ENCODE measurements at regions not wholly inside any gene's neighbourhood (a gene's known extent, or its start where the extent isn't known, plus 50 kb on each side); places are given as distances from the start of the nearest gene placed in this dataset.
"Not testable (repeated sequence)": the region's sequence is repeated elsewhere in the genome, so short reads cannot be mapped to it uniquely, and the experiment has no call there.

DNA sequence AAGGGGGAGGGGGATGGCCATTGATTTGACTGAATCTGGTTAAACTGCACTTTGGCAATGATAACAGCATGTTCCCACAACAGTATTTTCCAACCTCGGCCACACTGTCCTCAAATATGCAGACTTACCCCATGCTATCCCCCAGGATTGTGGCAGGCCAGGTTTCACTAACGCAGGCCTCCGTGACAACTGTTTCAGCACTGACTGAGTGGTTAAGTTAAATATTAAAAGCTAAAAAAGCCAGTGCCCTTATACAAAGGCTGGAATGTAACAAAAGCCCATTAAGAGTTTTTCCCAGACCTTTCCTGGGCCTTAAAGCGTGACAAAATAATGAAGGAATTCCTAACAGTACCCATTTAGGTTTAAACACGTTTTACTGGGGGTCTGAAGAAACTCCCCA lies 202.9 kb downstream of the USP25 start:
- no peak for DNase-seq

DNA sequence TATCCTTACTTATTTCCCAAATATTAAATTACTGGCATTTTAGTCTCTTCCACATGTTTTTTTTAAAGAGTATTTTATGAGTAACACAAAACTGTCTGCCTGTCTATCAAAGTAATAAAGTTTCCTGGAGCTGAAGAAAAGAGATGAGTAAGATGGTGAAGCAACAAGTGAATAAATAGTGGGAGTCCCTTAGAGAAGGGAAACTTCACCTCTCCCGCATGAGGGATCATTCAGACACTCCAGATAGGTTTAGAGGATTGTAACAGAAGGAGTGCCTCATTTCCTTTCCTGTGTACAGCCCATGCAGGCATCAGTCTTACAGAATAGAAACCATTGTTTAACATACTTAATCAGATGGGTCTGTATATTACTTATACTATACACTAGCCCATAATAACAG lies 205.7 kb downstream of the USP25 start:
- DNase-seq = no peak

- no peak for DNase-seq
Observed at GRCh38 chr21:15943009-15943666, 213.4 kb downstream of the USP25 start.

- DNase-seq = no peak
Observed at GRCh38 chr21:15947677-15948076, 217.9 kb downstream of the USP25 start.

- no peak for DNase-seq
Observed at GRCh38 chr21:15953551-15954116, 223.9 kb downstream of the USP25 start.

- no peak for DNase-seq
Observed at GRCh38 chr21:15964236-15964855, 234.6 kb downstream of the USP25 start.

DNA sequence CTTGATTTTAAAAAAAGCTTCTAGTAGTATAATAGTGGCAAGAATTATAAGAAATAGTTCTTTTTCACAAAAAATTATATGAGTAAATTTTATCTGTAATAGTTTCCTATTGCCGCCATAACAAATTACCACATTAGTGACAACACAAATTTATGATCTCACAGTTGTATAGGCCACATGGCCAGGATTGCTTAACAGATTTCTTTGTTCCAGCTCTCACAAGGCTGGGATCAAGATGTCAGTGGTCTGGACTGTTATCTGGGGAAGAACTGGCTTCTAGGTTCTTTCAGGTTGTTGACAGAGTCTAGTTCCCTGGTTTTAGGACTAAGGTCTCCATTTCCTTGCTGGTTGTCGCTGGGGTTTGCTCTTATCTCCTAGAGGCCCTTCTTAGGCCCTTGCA lies 236.4 kb downstream of the USP25 start:
- DNase-seq = no peak

DNA sequence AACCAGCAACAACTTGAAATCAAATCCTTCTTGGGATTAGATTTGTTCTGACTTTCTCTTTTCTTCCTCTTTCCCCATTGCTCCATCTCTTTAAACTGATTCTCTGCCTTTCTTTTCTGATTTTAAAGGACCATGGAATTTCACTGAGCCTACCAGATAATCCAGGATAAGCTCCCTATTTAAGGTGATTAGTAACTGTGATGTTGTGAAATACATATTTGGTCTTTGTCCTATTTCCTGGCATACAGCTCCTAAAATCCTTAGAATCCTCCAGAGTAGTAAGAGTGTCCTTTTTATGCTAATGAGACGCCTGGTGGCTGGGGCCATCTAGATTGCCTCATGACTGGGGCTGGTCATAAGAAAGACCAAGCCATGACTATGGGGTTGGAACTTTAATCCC lies 236.9 kb downstream of the USP25 start:
- no peak for DNase-seq

GRCh38 chr21:15967661-15968060 lies 237.9 kb downstream of the USP25 start:
- DNase-seq = no peak

DNA sequence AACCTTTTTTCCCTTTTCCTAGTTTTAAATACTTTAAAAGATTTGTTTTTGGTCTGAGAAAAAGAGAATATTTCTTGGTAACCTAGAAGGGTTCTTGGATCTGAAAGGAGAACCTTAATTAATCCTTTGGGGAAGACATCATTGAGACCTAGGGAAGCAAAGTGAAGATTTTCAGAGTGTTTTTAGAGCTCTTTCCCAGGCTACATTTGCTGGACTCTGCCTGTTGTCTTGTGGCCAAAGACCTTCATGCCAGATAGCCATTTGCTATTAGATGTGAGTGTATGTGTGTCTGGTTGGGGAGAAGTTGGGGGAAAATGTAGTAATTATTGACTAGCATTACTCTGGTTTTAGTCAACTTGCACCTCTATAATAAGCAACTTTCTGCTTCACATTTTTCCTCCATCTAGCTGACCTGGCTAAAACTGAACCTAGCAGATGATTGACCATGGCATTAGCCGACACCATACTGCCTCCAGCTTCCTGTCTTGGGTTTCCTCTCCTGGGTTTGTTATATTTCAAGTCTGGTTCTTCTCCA lies 239.1 kb downstream of the USP25 start:
- DNase-seq = no peak

- no peak for DNase-seq
Observed at GRCh38 chr21:15976807-15977206, 247.0 kb downstream of the USP25 start.

GRCh38 chr21:15978215-15978738 lies 248.5 kb downstream of the USP25 start:
- DNase-seq = no peak

DNA sequence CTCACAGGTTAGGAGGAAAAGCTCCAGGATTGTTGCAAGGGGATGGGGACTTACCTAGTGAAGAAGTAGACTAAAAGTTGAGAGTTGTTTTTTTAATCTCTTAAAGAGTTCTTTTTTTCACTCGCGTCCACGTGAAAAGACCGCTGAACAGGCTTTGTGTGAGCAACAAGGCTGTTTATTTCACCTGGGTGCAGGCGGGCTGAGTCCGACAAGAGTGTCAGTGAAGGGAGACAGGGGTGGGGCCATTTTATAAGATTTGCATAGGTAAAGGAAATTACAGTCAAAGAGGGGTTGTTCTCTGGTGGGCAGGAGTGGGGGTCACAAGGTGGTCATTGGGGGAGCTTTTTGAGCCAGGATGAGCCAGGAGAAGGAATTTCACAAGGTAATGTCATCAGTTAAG lies 249.7 kb downstream of the USP25 start:
- not testable (repeated sequence) for DNase-seq

DNA sequence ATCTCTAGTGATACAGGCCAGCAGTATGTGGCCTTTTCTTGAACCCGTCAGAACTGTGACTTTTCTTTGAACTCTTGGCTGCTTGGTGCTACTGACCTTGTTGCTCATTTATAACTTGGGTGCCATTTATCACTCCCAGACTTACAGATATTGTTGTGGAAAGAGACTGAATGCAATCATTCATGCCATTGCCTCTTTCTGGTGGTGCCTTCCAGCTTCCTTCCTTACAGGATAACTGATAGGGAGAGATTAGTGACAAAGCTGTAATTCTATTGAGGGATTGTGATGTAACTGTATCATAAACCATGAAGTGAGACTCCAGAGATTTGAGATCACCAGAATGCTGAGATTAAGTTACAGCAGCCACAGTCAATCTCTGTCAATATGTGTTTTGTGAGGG lies 256.5 kb downstream of the USP25 start:
- no peak for DNase-seq

- DNase-seq = no peak
Observed at GRCh38 chr21:15992171-15992570, 262.4 kb downstream of the USP25 start.

DNA sequence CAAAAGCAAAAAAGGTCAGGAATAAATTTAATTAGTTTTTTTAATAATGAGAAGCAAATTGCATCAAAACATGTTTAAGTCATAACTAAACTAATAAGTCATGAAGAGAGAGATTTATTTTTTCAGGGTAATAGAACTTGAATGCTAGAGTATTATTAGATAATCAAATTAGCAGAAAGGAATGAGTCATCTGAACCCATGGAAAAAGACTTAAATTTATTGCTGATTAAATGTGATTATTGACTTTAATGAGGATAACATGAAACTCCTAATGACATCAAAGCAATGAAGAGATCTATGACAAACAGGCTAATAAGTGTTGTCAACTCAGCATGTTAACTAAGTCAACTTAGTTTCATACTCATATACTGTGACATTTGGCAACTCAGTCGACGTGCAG lies 264.2 kb downstream of the USP25 start:
- DNase-seq = no peak

- DNase-seq = no peak
Observed at GRCh38 chr21:15999741-16000140, 270.0 kb downstream of the USP25 start.

- DNase-seq = no peak
Observed at GRCh38 chr21:16002874-16003466, 273.2 kb downstream of the USP25 start.

- DNase-seq = no peak
Observed at GRCh38 chr21:16004086-16004485, 274.3 kb downstream of the USP25 start.

GRCh38 chr21:16004523-16004922 lies 274.7 kb downstream of the USP25 start:
- no peak for DNase-seq

DNA sequence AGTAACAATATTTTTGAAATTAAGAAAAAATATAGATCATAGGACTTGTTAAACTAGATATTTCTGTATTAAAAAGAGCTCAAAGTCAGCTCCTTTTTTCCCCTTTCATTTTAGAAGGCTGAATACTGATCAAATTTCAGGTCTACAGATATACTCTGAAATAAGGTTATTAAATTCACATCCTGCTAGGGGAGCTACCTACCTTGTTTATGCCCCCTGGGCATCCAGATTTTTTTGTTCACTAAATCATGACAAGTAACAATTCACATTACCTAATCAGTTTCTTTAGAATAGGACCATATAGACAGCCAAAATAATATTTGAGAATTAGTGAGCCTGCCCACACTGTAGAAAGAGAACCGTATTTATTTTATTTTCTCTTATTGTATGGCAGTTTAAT lies 276.2 kb downstream of the USP25 start:
- DNase-seq = no peak

GRCh38 chr21:16007943-16008342 lies 278.2 kb downstream of the USP25 start:
- DNase-seq = no peak

GRCh38 chr21:16011719-16012118 lies 281.9 kb downstream of the USP25 start:
- no peak for DNase-seq

DNA sequence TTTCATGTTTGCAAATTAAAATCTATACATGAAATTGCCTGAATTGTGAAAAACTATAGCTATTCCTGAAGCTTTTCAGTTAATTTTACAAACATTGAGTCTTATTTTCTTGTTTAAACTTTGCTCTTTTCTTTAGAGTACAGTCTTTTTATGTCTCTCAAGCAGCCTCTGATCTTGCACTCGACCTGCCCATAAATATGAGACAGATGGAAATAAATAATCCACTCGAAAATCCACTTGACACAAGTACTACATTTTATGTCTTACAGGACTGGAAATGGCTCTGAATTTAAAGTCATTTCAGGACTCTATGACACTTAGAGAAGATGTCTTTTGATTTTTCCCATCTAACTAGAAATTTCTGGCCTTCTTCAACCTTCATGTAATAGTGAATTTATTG lies 283.8 kb downstream of the USP25 start:
- no peak for DNase-seq

All from activated CD4-positive, alpha-beta T cell treated with anti-CD3 and anti-CD28 coated beads for 48 hours (primary cell).